Keratinocyte (primary cell): ENCODE measurements at regions not wholly inside any gene's neighbourhood (a gene's known extent, or its start where the extent isn't known, plus 50 kb on each side); places are given as distances from the start of the nearest gene placed in this dataset.

Experiments used
- DNase-seq: peaks from one replicate; pipeline ENCODE4 v3.0.0-alpha.2; 2011; ENCODE audit warnings: low read depth, missing footprints, low spot score
- FAIRE-seq: peaks from 2 replicates; lab custom pipeline; 2011; peaks lifted over from hg19 to GRCh38; lab: Jason Lieb, UNC
- H2AFZ ChIP-seq: 2 replicates; pipeline ENCODE4 v1.6.0; 2012; ENCODE audit warnings: low read length, control low read depth, inconsistent platforms; ENCODE audit not compliant: control insufficient read depth
- H3K27ac ChIP-seq: 2 replicates; pipeline ENCODE4 v1.5.1; 2011; ENCODE audit warnings: low read length; ENCODE audit not compliant: control insufficient read depth, insufficient read depth
- H3K27me3 ChIP-seq: 3 replicates; pipeline ENCODE4 v1.6.0; 2011; ENCODE audit warnings: low read length; ENCODE audit not compliant: control insufficient read depth, insufficient read depth; ENCODE audit errors: extremely low read depth
- H3K36me3 ChIP-seq, 2 experiments: 2 replicates in 1 of 2; 3 replicates in 1 of 2; pipeline ENCODE4 v1.5.1; 2011; ENCODE audit warnings: low read length in 2 of 2, mild to moderate bottlenecking in 1 of 2; ENCODE audit not compliant: control insufficient read depth in 2 of 2, insufficient read depth in 2 of 2; ENCODE audit errors: extremely low read depth in 1 of 2
- H3K4me1 ChIP-seq: 3 replicates; pipeline ENCODE4 v1.5.1; 2011; ENCODE audit warnings: low read length; ENCODE audit not compliant: control insufficient read depth, insufficient read depth; ENCODE audit errors: extremely low read depth
- H3K4me2 ChIP-seq: 3 replicates; pipeline ENCODE4 v1.6.0; 2011; ENCODE audit warnings: low read depth, low read length; ENCODE audit not compliant: control insufficient read depth, insufficient read depth; ENCODE audit errors: extremely low read depth
- H3K4me3 ChIP-seq, 3 experiments: fragments of 200-600 bp in 1 of 3; sonication (generic) in 1 of 3; 2 replicates in 2 of 3; 3 replicates in 1 of 3; pipeline ENCODE4 v1.5.1; 2011 to 2016; ENCODE audit warnings: low read length in 3 of 3, mild to moderate bottlenecking in 3 of 3, control low read depth in 2 of 3, inconsistent platforms in 1 of 3, low read depth in 1 of 3, mixed read lengths in 1 of 3, mixed run types in 1 of 3, moderate library complexity in 1 of 3; ENCODE audit not compliant: control insufficient read depth in 2 of 3, insufficient read depth in 2 of 3; ENCODE audit errors: extremely low read depth in 1 of 3
- H3K79me2 ChIP-seq: 2 replicates; pipeline ENCODE4 v1.6.0; 2012; ENCODE audit warnings: low read length; ENCODE audit not compliant: control insufficient read depth, insufficient read depth
- H3K9ac ChIP-seq: 3 replicates; pipeline ENCODE4 v1.6.0; 2011; ENCODE audit warnings: low read length; ENCODE audit not compliant: control insufficient read depth, insufficient read depth; ENCODE audit errors: extremely low read depth
- H3K9me1 ChIP-seq: 3 replicates; pipeline ENCODE4 v1.6.0; 2011; ENCODE audit warnings: low read length; ENCODE audit not compliant: control insufficient read depth, insufficient read depth; ENCODE audit errors: extremely low read depth
- H3K9me3 ChIP-seq: 2 replicates; pipeline ENCODE4 v1.5.1; 2012; ENCODE audit warnings: low read depth, low read length; ENCODE audit not compliant: control insufficient read depth
- H4K20me1 ChIP-seq: 3 replicates; pipeline ENCODE4 v1.6.0; 2011; ENCODE audit warnings: low read length; ENCODE audit not compliant: control insufficient read depth, insufficient read depth; ENCODE audit errors: extremely low read depth
- EZH2 ChIP-seq: IDR thresholded peaks from one replicate; pipeline ENCODE4 v1.6.1; 2012; ENCODE audit warnings: inconsistent platforms, mild to moderate bottlenecking, low read length, moderate library complexity
- dilution Hi-C: fragments of 300-500 bp; cut with MboI; formaldehyde crosslinking; loops from one replicate; pipeline ENCODE4 v1.7.0; 2020; ENCODE audit warnings: low sequenced_read_pairs; ENCODE audit not compliant: extremely low pct_ligation_motif_present
- TF ChIP-seq, protein P1 (sequence below), 3 experiments: IDR thresholded peaks in 1 of 3; conservative IDR thresholded peaks in 1 of 3; optimal IDR thresholded peaks in 1 of 3; 2 replicates in 2 of 3; 3 replicates in 1 of 3; pipeline versions ENCODE3 to v1.5.1; 2011; ENCODE audit warnings: low read length in 3 of 3, mild to moderate bottlenecking in 3 of 3, moderate library complexity in 2 of 3, control low read depth in 1 of 3, inconsistent platforms in 1 of 3; ENCODE audit not compliant: insufficient read depth in 2 of 3; ENCODE audit errors: extremely low read depth in 1 of 3

DNA sequence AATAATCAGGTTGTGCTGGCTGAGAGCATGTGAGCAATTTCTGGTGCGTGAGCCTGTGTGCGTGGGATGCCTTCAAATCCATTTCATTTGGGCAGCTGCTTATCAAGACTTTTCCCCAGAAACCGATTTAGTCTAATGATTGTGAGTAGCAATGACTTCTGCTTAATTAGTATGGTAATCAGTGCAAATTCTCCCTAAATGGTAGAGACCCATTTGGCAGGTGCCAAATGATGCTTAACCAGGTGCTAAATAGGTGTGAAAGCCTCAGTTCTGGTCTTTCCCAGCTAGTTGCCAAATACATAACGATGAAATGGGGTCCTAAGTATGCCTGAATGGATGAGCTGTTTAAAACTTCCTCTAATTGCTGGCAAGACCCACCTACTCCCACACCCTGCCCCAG is 248.4 kb upstream of the CCDC196 start:
- Histone ChIP-seq H3K27ac (no peak overlapping the region), H3K9ac (no peak overlapping the region), H4K20me1 (no peaks in the 10 kb centered on the region), H3K9me3 (no peaks in the 10 kb centered on the region), H3K4me3 (no peak overlapping the region), H3K27me3 (no peaks in the 10 kb centered on the region), H3K9me1 (no peaks in the 10 kb centered on the region), H2AFZ (no peak overlapping the region), H3K4me1 (no peaks in the 10 kb centered on the region), H3K36me3 (no peaks in the 10 kb centered on the region), H3K79me2 (no peaks in the 10 kb centered on the region), H3K4me2 (no peak overlapping the region)
- dilution Hi-C loops = no loop called here
- DNase-seq (no peak), FAIRE-seq (no peak)
- TF ChIP-seq, protein P1, sequence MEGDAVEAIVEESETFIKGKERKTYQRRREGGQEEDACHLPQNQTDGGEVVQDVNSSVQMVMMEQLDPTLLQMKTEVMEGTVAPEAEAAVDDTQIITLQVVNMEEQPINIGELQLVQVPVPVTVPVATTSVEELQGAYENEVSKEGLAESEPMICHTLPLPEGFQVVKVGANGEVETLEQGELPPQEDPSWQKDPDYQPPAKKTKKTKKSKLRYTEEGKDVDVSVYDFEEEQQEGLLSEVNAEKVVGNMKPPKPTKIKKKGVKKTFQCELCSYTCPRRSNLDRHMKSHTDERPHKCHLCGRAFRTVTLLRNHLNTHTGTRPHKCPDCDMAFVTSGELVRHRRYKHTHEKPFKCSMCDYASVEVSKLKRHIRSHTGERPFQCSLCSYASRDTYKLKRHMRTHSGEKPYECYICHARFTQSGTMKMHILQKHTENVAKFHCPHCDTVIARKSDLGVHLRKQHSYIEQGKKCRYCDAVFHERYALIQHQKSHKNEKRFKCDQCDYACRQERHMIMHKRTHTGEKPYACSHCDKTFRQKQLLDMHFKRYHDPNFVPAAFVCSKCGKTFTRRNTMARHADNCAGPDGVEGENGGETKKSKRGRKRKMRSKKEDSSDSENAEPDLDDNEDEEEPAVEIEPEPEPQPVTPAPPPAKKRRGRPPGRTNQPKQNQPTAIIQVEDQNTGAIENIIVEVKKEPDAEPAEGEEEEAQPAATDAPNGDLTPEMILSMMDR (optimal IDR thresholded peaks at IDR 0.05 in 1 of 3, IDR thresholded peaks at IDR 0.05 in 1 of 3, conservative IDR thresholded peaks at IDR 0.05 in 1 of 3; ENCODE audit: extremely low read depth in 1 of 3, insufficient read depth in 2 of 3, low read length in 3 of 3) = no peak
- TF ChIP-seq EZH2 = no peak

DNA sequence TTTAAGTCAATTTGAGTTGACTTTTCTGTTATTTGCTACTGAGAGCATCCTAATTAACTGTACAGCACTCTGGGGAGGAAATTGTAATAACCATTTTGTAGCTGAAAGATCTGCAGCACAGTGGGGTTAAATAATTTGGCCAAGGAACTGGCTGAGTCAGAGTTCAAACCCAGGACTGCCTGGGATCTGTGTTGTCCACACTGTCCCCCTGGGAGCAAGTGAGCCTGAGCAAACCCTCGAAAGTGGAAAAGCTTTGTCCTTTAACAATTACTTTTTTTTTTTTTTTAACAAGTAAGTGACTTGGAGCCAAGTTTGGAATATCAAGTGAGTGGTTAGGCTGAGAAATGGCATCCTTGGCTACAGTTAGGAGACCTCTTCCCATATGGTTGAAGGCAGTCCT is 247.2 kb upstream of the CCDC196 start:
- H3K36me3 ChIP-seq = no peaks in the 10 kb centered on the region
- H3K79me2 ChIP-seq = no peaks in the 10 kb centered on the region
- dilution Hi-C loops = no loop called here
- H3K27ac ChIP-seq = no peak overlapping the region
- no peaks in the 10 kb centered on the region for H3K9me3 ChIP-seq
- H3K4me2 ChIP-seq = no peak overlapping the region
- no peak overlapping the region for H3K9ac ChIP-seq
- H2AFZ ChIP-seq = no peak overlapping the region
- no peak overlapping the region for H3K4me3 ChIP-seq
- no peaks in the 10 kb centered on the region for H3K9me1 ChIP-seq
- no peak for FAIRE-seq
- H4K20me1 ChIP-seq = no peaks in the 10 kb centered on the region
- no peak for DNase-seq
- no peaks in the 10 kb centered on the region for H3K27me3 ChIP-seq
- H3K4me1 ChIP-seq = no peaks in the 10 kb centered on the region
- TF ChIP-seq, protein P1 (optimal IDR thresholded peaks at IDR 0.05 in 1 of 3, IDR thresholded peaks at IDR 0.05 in 1 of 3, conservative IDR thresholded peaks at IDR 0.05 in 1 of 3; ENCODE audit: extremely low read depth in 1 of 3, insufficient read depth in 2 of 3, low read length in 3 of 3) = no peak
- TF ChIP-seq EZH2 = no peak
